ENCODE measurements at regions not wholly inside any gene's neighbourhood (a gene's known extent, or its start where the extent isn't known, plus 50 kb on each side); places are given as distances from the start of the nearest gene placed in this dataset.

DNA sequence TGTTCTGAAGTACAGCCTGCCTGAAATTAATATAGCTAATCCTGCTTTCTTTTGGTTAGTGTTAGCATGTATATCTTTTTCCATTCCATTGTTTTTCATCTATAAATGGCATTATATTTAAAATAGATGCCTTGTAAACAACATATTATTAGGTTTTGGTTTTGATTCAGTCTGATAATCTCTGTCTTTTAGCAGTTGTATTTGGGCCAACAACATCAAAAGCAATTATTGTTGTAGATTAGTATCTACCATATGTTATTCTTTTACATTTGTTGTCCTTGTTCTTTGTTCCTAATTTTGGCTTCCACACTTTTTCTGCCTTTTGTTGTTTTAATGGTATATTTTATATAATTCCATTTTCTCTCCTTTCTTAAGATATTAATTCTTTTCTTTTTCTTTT is 678.2 kb upstream of the PRMT6 start:
- intact Hi-C loops (cut with micrococcal nuclease) = no loop called here
- no peak for ATAC-seq (ENCODE audit: low read depth)
- no peak for TF ChIP-seq EZH2 (IDR thresholded peaks at IDR 0.05; ENCODE audit: borderline replicate concordance, insufficient read depth, low read depth, low read length, poor library complexity, severe bottlenecking)
- TF ChIP-seq, protein P1, sequence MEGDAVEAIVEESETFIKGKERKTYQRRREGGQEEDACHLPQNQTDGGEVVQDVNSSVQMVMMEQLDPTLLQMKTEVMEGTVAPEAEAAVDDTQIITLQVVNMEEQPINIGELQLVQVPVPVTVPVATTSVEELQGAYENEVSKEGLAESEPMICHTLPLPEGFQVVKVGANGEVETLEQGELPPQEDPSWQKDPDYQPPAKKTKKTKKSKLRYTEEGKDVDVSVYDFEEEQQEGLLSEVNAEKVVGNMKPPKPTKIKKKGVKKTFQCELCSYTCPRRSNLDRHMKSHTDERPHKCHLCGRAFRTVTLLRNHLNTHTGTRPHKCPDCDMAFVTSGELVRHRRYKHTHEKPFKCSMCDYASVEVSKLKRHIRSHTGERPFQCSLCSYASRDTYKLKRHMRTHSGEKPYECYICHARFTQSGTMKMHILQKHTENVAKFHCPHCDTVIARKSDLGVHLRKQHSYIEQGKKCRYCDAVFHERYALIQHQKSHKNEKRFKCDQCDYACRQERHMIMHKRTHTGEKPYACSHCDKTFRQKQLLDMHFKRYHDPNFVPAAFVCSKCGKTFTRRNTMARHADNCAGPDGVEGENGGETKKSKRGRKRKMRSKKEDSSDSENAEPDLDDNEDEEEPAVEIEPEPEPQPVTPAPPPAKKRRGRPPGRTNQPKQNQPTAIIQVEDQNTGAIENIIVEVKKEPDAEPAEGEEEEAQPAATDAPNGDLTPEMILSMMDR (IDR thresholded peaks at IDR 0.05) = no peak
- H3K36me3 ChIP-seq (replicated peaks in 1 of 2; ENCODE audit: control extremely low read depth in 1 of 2, control insufficient read depth in 1 of 2, extremely low read depth in 1 of 2, insufficient read depth in 2 of 2, low read length in 1 of 2) = no peaks in the 10 kb centered on the region
- no peak overlapping the region for H3K9ac ChIP-seq (ENCODE audit: low read length)
- H3K4me1 ChIP-seq (ENCODE audit: control insufficient read depth in 2 of 2, insufficient read depth in 2 of 2, low read length in 2 of 2) = no peaks in the 10 kb centered on the region
- Mint-ChIP-seq H3K4me1 (no peaks in the 10 kb centered on the region), H3K9me3 (ENCODE audit: insufficient read depth) (peaks cover 3% of the 10 kb centered on the region), H3K27me3 (no peaks in the 10 kb centered on the region), H3K27ac (no peak overlapping the region), H3K4me3 (no peak overlapping the region)
- no peaks in the 10 kb centered on the region for H3K9me3 ChIP-seq (ENCODE audit: control extremely low read depth in 1 of 3, control insufficient read depth in 2 of 3, insufficient read depth in 1 of 3, low read length in 2 of 3)
- no peak for DNase-seq
- H3K27me3 ChIP-seq (replicated peaks in 1 of 4; ENCODE audit: control extremely low read depth in 1 of 4, control insufficient read depth in 3 of 4, insufficient read depth in 4 of 4, low read length in 3 of 4) = no peaks in the 10 kb centered on the region
- H4K20me1 ChIP-seq (ENCODE audit: control insufficient read depth, insufficient read depth, low read length, poor library complexity, severe bottlenecking) = no peaks in the 10 kb centered on the region
- ChIA-PET POLR2A (no interaction called here), CTCF (no interaction called here)
- no peak overlapping the region for H3K4me2 ChIP-seq (replicated peaks; ENCODE audit: low read depth, low read length, poor library complexity, severe bottlenecking)
- no peak overlapping the region for H3K4me3 ChIP-seq (ENCODE audit: control extremely low read depth in 1 of 5, extremely low read depth in 1 of 5, insufficient read depth in 1 of 5, low read depth in 2 of 5, low read length in 4 of 5)
- no peak overlapping the region for H2AFZ ChIP-seq (ENCODE audit: insufficient read depth, low read depth, low read length, poor library complexity, severe bottlenecking)
- no peak overlapping the region for H3K27ac ChIP-seq (ENCODE audit: low read length in 2 of 2)
- H3K79me2 ChIP-seq (ENCODE audit: control insufficient read depth, insufficient read depth, low read length) = no peaks in the 10 kb centered on the region

DNA sequence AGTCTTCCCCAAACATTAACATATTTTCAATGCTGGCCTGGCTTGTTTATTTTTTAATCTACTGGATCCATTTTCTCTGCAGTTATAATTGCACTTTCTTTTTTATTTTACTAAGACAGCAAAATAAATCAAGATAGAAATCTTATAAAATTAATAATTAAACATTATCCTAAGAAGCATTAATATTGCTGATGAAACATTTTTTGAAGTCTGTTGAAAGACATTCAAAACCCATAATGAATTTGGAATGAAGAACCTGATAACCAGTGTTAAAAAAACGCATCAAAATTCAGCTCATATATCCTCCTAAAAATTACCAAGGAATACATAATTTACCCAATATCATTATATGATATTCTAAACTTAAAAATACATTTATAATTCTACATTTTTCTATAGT is 675.7 kb upstream of the PRMT6 start:
- intact Hi-C loops (cut with micrococcal nuclease) = no loop called here
- no peak for DNase-seq
- Histone ChIP-seq H4K20me1 (ENCODE audit: control insufficient read depth, insufficient read depth, low read length, poor library complexity, severe bottlenecking) (no peaks in the 10 kb centered on the region), H3K27me3 (replicated peaks in 1 of 4; ENCODE audit: control extremely low read depth in 1 of 4, control insufficient read depth in 3 of 4, insufficient read depth in 4 of 4, low read length in 3 of 4) (no peaks in the 10 kb centered on the region), H3K27ac (ENCODE audit: low read length in 2 of 2) (no peak overlapping the region), H3K36me3 (replicated peaks in 1 of 2; ENCODE audit: control extremely low read depth in 1 of 2, control insufficient read depth in 1 of 2, extremely low read depth in 1 of 2, insufficient read depth in 2 of 2, low read length in 1 of 2) (no peaks in the 10 kb centered on the region), H2AFZ (ENCODE audit: insufficient read depth, low read depth, low read length, poor library complexity, severe bottlenecking) (no peak overlapping the region), H3K4me2 (replicated peaks; ENCODE audit: low read depth, low read length, poor library complexity, severe bottlenecking) (no peak overlapping the region), H3K4me3 (ENCODE audit: control extremely low read depth in 1 of 5, extremely low read depth in 1 of 5, insufficient read depth in 1 of 5, low read depth in 2 of 5, low read length in 4 of 5) (no peak overlapping the region), H3K9ac (ENCODE audit: low read length) (no peak overlapping the region), H3K79me2 (ENCODE audit: control insufficient read depth, insufficient read depth, low read length) (no peaks in the 10 kb centered on the region), H3K4me1 (ENCODE audit: control insufficient read depth in 2 of 2, insufficient read depth in 2 of 2, low read length in 2 of 2) (no peaks in the 10 kb centered on the region), H3K9me3 (ENCODE audit: control extremely low read depth in 1 of 3, control insufficient read depth in 2 of 3, insufficient read depth in 1 of 3, low read length in 2 of 3) (no peaks in the 10 kb centered on the region)
- H3K4me3 Mint-ChIP-seq = no peak overlapping the region
- TF ChIP-seq EZH2 (IDR thresholded peaks at IDR 0.05; ENCODE audit: borderline replicate concordance, insufficient read depth, low read depth, low read length, poor library complexity, severe bottlenecking) = no peak
- TF ChIP-seq, protein P1 (IDR thresholded peaks at IDR 0.05) = no peak
- no peaks in the 10 kb centered on the region for H3K9me3 Mint-ChIP-seq (ENCODE audit: insufficient read depth)
- no peak for ATAC-seq (ENCODE audit: low read depth)
- WGBS (ENCODE audit: insufficient coverage) = no CpG with 5 or more reads among the region's 1 CpG
- no peaks in the 10 kb centered on the region for H3K27me3 Mint-ChIP-seq
- ChIA-PET CTCF (no interaction called here), POLR2A (no interaction called here)
- no peak overlapping the region for H3K27ac Mint-ChIP-seq
- H3K4me1 Mint-ChIP-seq = no peaks in the 10 kb centered on the region
